LNCAP (cell line): ENCODE measurements at regions not wholly inside any gene's neighbourhood (a gene's known extent, or its start where the extent isn't known, plus 50 kb on each side); places are given as distances from the start of the nearest gene placed in this dataset.

Experiments used
- TF ChIP-seq, protein P1 (sequence below): fragments of 450-650 bp; IDR thresholded peaks from 2 replicates; pipeline ENCODE4 v1.5.1; 2017; ENCODE audit warnings: mild to moderate bottlenecking

DNA sequence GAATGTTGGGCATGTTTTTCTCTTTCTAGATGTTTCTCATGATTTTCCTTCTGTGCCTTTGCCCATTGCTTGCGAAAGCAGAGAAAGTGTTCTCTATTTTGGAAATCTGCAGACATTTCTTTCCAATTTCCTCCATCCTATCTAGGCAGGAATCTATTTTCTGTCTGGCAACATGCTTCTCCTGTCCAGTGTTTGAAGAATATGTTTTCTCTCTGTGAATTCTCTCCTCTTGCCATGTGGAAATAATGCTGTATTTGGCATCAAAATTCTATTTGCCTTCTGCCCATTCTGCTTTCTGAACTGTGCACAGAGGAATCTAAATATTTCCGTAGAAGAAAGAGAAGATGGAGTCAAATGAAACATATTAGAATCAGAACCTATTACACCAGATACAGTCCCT is 833.3 kb downstream of the CDH9 start:
- TF ChIP-seq, protein P1, sequence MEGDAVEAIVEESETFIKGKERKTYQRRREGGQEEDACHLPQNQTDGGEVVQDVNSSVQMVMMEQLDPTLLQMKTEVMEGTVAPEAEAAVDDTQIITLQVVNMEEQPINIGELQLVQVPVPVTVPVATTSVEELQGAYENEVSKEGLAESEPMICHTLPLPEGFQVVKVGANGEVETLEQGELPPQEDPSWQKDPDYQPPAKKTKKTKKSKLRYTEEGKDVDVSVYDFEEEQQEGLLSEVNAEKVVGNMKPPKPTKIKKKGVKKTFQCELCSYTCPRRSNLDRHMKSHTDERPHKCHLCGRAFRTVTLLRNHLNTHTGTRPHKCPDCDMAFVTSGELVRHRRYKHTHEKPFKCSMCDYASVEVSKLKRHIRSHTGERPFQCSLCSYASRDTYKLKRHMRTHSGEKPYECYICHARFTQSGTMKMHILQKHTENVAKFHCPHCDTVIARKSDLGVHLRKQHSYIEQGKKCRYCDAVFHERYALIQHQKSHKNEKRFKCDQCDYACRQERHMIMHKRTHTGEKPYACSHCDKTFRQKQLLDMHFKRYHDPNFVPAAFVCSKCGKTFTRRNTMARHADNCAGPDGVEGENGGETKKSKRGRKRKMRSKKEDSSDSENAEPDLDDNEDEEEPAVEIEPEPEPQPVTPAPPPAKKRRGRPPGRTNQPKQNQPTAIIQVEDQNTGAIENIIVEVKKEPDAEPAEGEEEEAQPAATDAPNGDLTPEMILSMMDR: no peak

DNA sequence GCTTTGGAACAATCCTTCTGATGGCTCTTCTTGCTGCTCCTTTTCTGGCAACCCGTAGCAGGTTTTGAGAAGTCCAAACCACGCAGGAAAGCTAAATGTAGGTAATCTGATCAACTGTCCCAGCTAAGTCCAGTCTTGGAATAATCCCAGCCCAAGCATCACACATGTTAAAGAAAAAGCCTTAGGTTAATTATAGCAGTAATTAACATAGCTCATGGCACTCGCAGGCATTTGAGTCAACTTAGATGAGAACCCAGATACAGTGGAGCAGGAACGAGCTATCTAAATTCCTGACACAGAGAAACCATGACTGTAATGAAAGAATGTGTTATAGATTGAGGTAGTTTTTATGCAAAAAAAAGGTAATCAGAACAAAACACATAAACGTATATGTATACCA is 844.8 kb downstream of the CDH9 start:
- TF ChIP-seq, protein P1: no peak

DNA sequence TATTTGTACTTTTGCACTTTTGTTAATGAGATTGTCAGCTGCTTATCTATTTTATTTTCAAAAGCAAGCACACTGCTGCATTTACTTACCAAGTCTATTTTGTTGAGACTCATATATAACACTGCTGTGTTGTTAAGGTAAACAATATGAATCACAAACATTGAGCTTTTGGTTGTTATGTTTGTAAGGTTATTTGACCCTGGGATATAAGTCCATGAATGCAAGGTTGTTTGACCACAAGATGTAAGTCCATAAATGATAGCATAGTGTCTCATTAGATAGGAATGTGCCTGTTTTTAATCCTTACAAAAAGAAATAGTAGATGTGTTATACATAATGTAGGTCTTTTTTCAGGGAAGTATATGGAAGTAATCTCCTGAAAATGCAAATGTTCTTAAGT is 845.9 kb downstream of the CDH9 start:
- TF ChIP-seq, protein P1: no peak

DNA sequence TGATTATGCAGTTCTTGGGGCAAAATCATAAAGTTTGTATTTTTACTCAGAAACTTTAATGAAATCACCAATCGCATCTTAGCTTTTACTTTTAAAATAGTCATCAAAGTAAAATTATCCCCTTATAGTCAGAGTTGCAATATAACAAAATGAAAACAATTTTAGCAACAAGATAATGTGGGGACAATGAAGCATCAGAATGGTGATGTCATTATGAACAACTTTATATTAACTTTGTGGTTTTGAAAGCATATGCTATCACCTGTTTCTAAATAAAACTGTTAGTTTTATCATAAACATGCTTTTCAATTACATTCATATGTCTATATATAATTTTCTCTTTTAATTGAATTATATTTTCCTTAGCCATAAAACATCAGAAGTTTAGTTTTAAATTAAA is 856.8 kb downstream of the CDH9 start:
- TF ChIP-seq, protein P1: no peak

DNA sequence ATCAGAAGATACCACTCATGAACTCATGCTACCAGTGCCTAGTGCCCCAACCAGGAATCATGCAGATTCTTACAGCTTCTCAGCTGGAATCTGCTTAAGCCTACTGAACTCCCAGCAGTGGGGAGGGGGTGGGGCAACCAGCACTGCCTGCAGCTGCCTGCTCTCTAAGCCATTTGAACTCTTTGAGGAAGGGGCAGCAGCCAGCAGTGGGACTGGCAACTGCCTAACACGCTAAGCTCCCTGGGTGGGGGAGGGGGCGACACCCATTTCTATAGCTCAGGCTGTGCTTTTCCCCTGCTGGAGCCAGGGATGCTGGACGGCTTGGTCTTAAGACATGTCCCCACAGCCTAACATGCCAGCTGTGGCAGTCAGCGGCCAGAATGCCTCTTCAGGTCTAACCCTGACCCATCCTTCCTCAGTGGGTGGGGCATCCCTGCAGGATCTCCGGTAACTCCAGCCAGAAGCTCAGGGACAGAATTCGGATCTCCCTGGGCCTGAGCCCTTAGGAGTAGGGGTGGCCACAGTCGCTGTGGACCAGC is 889.7 kb downstream of the CDH9 start:
- TF ChIP-seq, protein P1: no peak

DNA sequence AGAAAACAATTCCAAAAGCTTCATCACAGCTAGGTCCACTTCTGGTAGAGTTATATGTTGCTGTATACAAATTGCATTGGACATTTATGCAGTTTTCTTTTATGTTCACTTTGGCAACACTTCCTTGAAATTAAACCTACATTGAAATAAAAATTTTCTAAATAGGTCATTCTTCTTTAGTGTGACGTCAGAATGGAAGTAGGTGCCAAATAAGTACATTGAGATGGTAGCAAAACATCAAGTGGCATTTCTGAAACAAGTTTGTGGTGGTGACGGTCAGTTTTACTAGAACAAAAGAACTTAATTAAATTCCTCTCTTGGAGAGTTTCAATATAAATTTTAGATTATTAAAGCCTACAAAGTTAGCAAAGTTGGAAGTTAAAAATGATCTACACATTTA is 895.1 kb downstream of the CDH9 start:
- TF ChIP-seq, protein P1: no peak

DNA sequence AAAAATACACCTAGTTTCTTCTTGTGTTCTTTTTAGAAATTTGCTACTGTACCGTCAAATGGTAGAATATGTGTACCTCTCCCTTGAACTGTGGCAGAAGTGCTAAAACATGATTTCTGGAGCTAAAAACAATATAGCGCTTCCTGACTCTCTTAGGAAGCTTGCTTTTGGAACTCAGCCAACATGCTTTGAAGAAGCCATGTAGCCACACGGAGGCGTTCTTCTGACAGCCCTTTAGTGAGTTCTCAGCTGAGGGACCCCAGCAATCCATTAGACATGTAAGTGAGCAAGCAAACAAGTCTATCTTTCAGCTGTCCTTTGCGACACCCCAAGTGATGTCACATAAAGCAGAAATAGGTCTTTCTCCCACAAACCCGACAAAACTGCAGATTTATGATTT is 917.0 kb downstream of the CDH9 start:
- TF ChIP-seq, protein P1: no peak

DNA sequence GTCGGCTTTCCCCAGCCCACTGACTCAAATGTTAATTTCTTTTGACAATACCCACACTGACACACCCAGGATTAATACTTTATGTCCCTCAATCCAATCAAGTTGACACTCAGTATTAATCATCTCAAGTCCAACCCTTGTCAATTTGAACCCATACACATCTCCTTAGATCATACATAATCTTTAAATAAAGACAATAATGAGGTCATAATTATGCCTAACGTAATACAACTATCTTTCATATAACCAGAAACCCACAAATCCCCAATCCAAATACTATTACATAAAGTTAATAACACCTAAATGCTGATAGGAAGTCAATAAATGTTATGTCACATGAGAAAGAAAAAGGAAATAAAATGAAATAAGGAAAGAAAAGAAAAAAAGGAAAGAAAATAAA is 934.2 kb downstream of the CDH9 start:
- TF ChIP-seq, protein P1: no peak
